Vagina (tissue), 2 donors: ENCODE measurements at regions not wholly inside any gene's neighbourhood (a gene's known extent, or its start where the extent isn't known, plus 50 kb on each side); places are given as distances from the start of the nearest gene placed in this dataset.

ENCODE experiments used
- DNase-seq, 2 donors: peaks; one replicate each; pipeline ENCODE4 v3.0.0-alpha.2; 2017; ENCODE audit errors: extremely low spot score in 2 of 2
- H3K27ac ChIP-seq: fragments of 200-600 bp; sonication (generic); one replicate; pipeline ENCODE4 v1.5.1; 2019
- H3K27me3 ChIP-seq: fragments of 200-600 bp; sonication (generic); one replicate; pipeline ENCODE4 v1.5.1; 2019
- H3K36me3 ChIP-seq, 2 donors: fragments of 200-600 bp; sonication (generic); one replicate each; pipeline ENCODE4 v1.5.1; 2017 to 2019
- H3K4me1 ChIP-seq: fragments of 200-600 bp; sonication (generic); one replicate; pipeline ENCODE4 v1.5.1; 2019
- H3K4me3 ChIP-seq, 2 donors: fragments of 200-600 bp; sonication (generic); 1 replicate in 1 of 2; 2 replicates in 1 of 2; pipeline ENCODE4 v1.5.1; 2016 to 2019
- H3K9me3 ChIP-seq: fragments of 200-600 bp; sonication (generic); one replicate; pipeline ENCODE4 v1.5.1; 2019
- POLR2A ChIP-seq, 2 donors: fragments of 450-650 bp; IDR thresholded peaks; one replicate each; pipeline ENCODE4 v1.6.1; 2017; ENCODE audit warnings: antibody characterized with exemption in 2 of 2, mild to moderate bottlenecking in 2 of 2, moderate library complexity in 2 of 2
- POLR2AphosphoS5 ChIP-seq, 2 donors: sonication (generic); formaldehyde crosslinking; IDR thresholded peaks; one replicate each; pipeline ENCODE4 v1.9.0; 2017; ENCODE audit warnings: antibody characterized with exemption in 2 of 2, mild to moderate bottlenecking in 2 of 2, low read depth in 1 of 2; ENCODE audit not compliant: insufficient read depth in 1 of 2
- intact Hi-C: fragments of 100-400 bp; cut with DNase I; formaldehyde crosslinking; loops from one replicate; pipeline ENCODE4 v1.15.1; 2023
- TF ChIP-seq, protein P1 (sequence below), 3 experiments: fragments of 450-650 bp in 2 of 3; fragments of 200-600 bp in 1 of 3; sonication (generic) in 1 of 3; IDR thresholded peaks; one replicate each; pipeline ENCODE4 v1.5.1; 2017 to 2019; ENCODE audit warnings: antibody characterized with exemption in 3 of 3, mild to moderate bottlenecking in 2 of 3, moderate library complexity in 2 of 3

- intact Hi-C loops, result no loop called here
- no peak for DNase-seq
- H3K27ac ChIP-seq, result no peak overlapping the region
Observed at GRCh38 chr4:124188595-124188994, 523.9 kb downstream of the ANKRD50 start.

DNA sequence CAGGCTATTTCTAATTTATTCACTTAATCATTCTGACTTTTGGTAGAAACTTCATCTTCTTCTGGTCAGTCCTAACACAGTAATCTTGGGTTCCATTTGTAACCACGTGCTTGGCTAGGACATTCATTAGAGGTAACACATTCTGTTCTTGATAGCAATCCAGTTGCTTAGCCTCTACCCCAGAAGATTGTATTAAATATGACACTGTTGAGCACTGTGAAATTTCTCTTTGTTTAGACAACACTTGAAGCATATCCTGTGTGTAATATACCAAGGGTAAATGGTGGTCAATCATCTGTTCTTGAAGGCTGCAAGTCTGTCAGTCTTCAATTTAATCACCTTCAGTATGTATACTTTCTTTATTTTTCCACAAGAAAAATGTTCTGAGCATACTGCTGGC lies 523.0 kb downstream of the ANKRD50 start:
- no peaks in the 10 kb centered on the region for H3K4me1 ChIP-seq
- DNase-seq, result no peak
- H3K4me3 ChIP-seq, result no peak overlapping the region
- intact Hi-C loops, result no loop called here
- H3K27ac ChIP-seq, result no peak overlapping the region
- TF ChIP-seq, protein P1, sequence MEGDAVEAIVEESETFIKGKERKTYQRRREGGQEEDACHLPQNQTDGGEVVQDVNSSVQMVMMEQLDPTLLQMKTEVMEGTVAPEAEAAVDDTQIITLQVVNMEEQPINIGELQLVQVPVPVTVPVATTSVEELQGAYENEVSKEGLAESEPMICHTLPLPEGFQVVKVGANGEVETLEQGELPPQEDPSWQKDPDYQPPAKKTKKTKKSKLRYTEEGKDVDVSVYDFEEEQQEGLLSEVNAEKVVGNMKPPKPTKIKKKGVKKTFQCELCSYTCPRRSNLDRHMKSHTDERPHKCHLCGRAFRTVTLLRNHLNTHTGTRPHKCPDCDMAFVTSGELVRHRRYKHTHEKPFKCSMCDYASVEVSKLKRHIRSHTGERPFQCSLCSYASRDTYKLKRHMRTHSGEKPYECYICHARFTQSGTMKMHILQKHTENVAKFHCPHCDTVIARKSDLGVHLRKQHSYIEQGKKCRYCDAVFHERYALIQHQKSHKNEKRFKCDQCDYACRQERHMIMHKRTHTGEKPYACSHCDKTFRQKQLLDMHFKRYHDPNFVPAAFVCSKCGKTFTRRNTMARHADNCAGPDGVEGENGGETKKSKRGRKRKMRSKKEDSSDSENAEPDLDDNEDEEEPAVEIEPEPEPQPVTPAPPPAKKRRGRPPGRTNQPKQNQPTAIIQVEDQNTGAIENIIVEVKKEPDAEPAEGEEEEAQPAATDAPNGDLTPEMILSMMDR (IDR thresholded peaks at IDR 0.05), result no peak
- TF ChIP-seq POLR2AphosphoS5 (IDR thresholded peaks at IDR 0.05; ENCODE audit: insufficient read depth in 1 of 2, low read depth in 1 of 2), result no peak
- no peak for TF ChIP-seq POLR2A (IDR thresholded peaks at IDR 0.05)
- no peaks in the 10 kb centered on the region for H3K9me3 ChIP-seq
- no peaks in the 10 kb centered on the region for H3K36me3 ChIP-seq
- H3K27me3 ChIP-seq, result no peaks in the 10 kb centered on the region

More at GRCh38 chr4:124188595-124188994, 523.9 kb downstream of the ANKRD50 start:
- no peaks in the 10 kb centered on the region for H3K36me3 ChIP-seq
- no peaks in the 10 kb centered on the region for H3K27me3 ChIP-seq
- TF ChIP-seq POLR2AphosphoS5 (IDR thresholded peaks at IDR 0.05; ENCODE audit: insufficient read depth in 1 of 2, low read depth in 1 of 2), result no peak
- TF ChIP-seq POLR2A (IDR thresholded peaks at IDR 0.05), result no peak
- TF ChIP-seq, protein P1 (IDR thresholded peaks at IDR 0.05), result no peak
- no peaks in the 10 kb centered on the region for H3K9me3 ChIP-seq
- H3K4me1 ChIP-seq, result no peaks in the 10 kb centered on the region
- H3K4me3 ChIP-seq, result no peak overlapping the region

DNA sequence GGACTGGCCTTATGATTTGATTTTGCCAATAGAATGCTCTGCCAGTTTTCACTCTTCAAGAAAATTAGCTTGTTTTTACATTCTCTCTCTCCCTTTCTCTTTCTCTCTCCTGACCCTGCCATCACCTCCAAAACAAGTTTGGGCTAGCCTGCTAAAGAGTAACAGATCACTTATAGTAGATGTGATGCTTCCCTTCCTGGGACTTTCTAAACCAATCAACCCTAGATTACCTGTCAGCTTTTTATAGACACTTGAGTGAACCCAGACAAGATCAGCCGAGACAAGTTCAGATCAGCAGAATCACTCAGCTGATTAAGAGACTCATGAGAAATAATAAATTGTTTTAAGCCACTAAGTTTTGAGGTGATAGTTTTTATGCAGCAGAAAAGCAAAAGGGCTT lies 521.2 kb downstream of the ANKRD50 start:
- Histone ChIP-seq H3K27me3 (no peaks in the 10 kb centered on the region), H3K4me3 (no peak overlapping the region), H3K4me1 (no peaks in the 10 kb centered on the region), H3K36me3 (no peaks in the 10 kb centered on the region), H3K9me3 (no peaks in the 10 kb centered on the region), H3K27ac (no peak overlapping the region)
- DNase-seq, result no peak
- TF ChIP-seq POLR2A (IDR thresholded peaks at IDR 0.05) (no peak), POLR2AphosphoS5 (IDR thresholded peaks at IDR 0.05; ENCODE audit: insufficient read depth in 1 of 2, low read depth in 1 of 2) (no peak)
- TF ChIP-seq, protein P1 (IDR thresholded peaks at IDR 0.05), result no peak
- intact Hi-C loops, result no loop called here

GRCh38 chr4:124192544-124192943 lies 520.0 kb downstream of the ANKRD50 start:
- H3K27me3 ChIP-seq, result no peaks in the 10 kb centered on the region
- no peaks in the 10 kb centered on the region for H3K4me1 ChIP-seq
- no peaks in the 10 kb centered on the region for H3K9me3 ChIP-seq
- no peaks in the 10 kb centered on the region for H3K36me3 ChIP-seq
- no peak overlapping the region for H3K27ac ChIP-seq
- H3K4me3 ChIP-seq, result no peak overlapping the region
- intact Hi-C loops, result no loop called here
- DNase-seq, result no peak
- no peak for TF ChIP-seq POLR2AphosphoS5 (IDR thresholded peaks at IDR 0.05; ENCODE audit: insufficient read depth in 1 of 2, low read depth in 1 of 2)
- TF ChIP-seq, protein P1 (IDR thresholded peaks at IDR 0.05), result no peak
- TF ChIP-seq POLR2A (IDR thresholded peaks at IDR 0.05), result no peak

GRCh38 chr4:124199185-124199584 lies 513.3 kb downstream of the ANKRD50 start:
- no peak overlapping the region for H3K27ac ChIP-seq
- intact Hi-C loops, result no loop called here
- TF ChIP-seq POLR2AphosphoS5 (IDR thresholded peaks at IDR 0.05; ENCODE audit: insufficient read depth in 1 of 2, low read depth in 1 of 2) (no peak), POLR2A (IDR thresholded peaks at IDR 0.05) (no peak)
- TF ChIP-seq, protein P1 (IDR thresholded peaks at IDR 0.05), result no peak

More at GRCh38 chr4:124199185-124199584, 513.3 kb downstream of the ANKRD50 start:
- DNase-seq, result no peak
- no peaks in the 10 kb centered on the region for H3K9me3 ChIP-seq
- no peaks in the 10 kb centered on the region for H3K36me3 ChIP-seq
- peaks cover 14% of the 10 kb centered on the region for H3K4me1 ChIP-seq
- no peaks in the 10 kb centered on the region for H3K27me3 ChIP-seq
- no peak overlapping the region for H3K4me3 ChIP-seq
